NCI-H748 (cell line): ENCODE measurements at regions not wholly inside any gene's neighbourhood (a gene's known extent, or its start where the extent isn't known, plus 50 kb on each side); places are given as distances from the start of the nearest gene placed in this dataset.
A peak's percentile ranks its signal among the peaks of the same experiment; 100 is the strongest.

ENCODE experiments used
- DNase-seq: peaks from one replicate; lab custom pipeline; 2025; ENCODE audit not compliant: unreplicated experiment; lab: John Stamatoyannopoulos, UW

DNA sequence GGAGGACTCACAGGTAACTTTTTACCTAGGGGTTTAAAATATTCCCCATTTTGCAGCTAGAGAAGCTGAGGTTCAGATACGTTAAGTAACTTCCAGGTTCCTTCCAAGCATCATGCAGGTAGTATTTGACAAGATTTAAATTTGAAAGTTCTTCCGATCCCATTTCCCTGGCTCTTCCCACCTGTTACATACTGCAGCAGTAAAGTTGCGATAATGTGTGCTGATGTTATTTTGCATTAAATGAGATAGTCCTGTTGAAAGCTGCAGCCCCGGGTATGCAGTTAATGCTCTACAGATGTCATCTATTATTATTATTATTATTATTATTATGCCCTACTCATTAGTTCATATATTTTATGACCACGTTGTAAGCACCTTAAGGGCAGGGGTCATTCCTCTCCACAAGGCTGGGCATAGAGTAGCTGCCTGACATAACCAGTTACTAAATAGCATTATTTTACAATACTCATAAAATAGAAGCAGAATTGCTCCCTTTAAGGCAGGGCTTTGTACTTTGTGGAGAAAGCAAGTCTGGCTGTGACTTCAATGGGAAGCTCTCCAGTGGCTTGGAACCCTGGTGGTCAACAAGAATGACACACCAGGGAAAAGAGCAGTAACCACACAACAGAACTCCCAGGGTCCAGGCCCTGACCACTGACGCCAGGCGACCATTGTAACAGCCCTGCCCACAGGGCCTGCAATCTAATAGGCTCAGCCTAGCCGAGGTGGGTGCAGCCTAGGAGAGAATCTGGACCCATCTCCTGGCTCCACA lies 90.8 kb upstream of the CALM2 start:
- DNase-seq: no peak

DNA sequence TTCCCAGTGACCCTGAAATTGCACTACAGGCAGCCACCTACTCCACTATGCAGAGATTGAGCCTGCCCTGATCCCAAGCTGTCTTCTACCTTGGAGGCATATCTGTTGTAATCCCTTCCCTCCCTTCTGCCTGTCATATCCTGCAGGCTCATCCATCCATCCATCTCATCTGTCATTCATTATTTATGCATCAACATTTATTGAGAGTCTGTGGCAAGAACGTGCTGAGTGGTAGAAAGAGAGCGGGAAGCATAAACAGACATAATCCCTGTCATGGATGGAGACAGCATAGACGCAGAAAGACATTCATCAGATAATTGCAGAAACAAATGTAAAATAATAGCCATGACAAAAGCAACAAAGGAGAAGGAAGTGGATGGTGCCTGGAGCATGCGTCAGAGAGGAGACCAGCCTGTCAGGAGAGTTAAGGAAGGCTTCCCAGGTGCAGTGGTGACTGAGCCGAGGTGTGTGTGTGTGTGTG lies 89.5 kb upstream of the CALM2 start:
- DNase-seq: peak; percentile 25

DNA sequence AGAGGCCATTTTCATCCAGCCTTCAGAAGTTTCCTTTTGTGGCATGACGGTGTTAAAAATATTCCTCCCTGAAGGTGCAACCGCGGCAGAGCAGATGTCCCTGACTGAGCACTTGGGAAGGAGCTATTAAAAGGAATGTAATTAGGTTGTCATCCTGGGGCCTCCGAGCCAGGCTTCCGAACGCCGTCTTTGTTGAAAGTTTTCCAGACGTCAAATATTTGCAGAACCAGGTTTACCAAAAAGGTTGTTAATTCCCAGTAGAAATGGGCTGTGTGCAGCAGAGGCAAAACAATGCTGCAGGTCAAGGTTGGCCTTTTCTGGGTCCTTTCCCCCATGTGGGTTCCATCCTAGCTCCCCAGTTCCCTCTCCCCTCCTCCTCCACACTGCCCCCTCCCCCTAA lies 88.8 kb upstream of the CALM2 start:
- no peak for DNase-seq

DNA sequence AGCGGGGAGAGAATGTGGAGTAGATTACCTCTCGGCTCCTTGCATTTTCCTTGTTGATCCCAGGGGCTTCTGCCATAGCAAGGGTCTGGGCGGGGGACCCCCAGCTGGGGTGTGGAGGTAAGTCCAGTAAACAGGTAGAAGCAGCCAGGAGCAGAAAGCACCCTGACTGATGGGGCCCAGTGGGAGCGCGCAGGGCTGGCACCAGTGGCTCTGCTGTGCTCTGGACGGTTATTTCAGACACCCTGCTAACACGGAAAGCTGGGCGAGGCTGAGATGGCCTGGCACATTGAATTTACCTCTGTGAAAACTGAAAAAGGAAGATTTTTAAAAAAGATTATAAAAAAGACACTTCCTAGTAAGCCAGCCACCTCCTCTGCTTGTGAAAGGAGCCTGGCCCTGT lies 88.4 kb upstream of the CALM2 start:
- DNase-seq: no peak

DNA sequence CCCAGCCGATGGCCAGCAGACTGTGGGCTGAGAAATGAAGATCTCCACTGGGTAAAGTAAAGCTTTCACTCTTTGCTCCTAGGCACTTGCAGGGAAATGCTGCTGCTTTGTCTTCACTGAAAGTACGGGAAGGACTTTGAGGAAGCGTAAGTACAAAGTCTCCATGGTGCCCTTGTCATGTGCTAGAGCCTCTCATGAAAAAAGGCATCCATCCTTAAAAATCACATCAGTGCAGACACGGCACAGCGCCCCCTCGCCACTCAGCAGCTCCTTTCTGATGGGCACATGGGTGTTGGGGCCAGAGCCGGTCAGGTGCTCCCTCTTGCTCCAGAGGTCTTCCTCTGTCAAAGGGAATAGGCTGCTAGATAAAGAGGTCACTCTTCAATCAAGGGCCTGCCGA lies 87.8 kb upstream of the CALM2 start:
- no peak for DNase-seq

DNA sequence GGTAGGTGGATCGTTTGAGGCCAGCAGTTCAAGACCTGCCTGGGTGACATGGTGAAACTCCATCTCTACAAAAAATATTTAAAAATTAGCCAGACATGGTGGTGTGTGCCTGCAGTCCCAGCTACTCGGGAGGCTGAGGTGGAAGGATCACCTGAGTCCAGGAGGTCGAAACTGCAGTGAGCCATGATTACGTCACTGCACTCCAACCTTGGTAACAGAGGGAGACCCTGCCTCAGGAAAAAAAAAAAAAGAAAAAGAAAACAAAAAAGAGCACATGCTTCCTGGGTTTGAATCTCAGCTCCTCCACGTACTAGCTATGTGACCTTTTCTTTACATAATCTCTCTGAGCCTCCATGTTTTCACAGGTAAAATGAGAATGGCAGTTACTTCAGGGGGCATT lies 86.3 kb upstream of the CALM2 start:
- no peak for DNase-seq

DNA sequence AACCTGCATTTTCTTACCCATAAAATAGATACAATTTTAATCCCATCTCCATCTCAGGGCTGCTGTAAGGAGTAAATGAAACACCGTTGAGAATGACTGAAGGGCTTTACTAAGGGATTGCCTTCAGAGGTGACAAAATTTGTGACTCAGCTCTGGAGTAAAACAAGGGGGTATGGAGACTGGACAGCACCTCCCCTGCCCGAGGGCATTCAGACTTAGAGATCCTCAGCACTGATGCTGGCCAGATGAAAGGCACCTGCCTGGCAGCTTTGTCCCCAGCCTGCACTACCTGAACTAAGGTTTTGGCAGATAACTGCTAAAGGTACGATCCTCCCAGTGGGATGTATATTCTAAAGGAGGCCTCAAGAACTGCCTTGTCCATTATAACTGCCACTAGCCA lies 84.7 kb upstream of the CALM2 start:
- no peak for DNase-seq

DNA sequence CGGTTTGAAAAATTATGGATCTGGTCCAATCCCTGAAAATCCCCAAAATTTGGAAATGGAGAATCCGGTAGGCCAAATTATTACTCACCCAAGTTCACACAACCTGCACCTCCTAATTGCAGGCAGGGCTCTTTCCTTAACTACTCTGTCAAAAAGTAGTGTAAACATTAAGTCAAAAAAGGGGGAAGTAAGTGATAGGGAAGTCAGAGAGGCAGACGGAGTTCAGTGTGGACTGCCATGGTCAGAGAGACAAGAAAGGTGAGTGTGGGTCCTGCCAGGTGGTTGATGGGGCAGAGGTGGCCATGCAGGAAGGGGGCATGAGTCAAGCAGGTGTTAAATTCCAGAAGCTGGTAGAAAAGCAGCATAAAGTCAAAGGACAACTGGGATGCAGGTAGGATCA lies 83.5 kb upstream of the CALM2 start:
- no peak for DNase-seq

DNA sequence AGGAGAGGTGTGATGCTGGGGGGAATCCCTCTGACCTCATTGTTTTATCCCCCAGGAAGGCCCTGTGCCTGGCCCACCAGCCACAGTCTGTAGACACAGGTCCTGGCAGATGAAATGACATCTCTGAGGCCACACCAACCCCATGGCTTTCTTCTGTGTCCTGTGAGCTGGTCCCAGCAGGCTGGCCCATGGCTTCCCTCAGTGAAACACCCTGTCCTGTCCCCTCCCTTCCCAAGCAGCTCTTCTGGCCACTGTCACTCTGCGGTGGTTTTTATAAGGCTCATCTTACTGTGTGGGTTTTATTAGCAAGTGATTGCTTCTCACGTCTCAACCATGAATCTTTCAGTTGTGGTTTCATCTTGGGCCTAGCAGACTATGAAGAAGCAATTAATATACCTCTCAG lies 81.6 kb upstream of the CALM2 start:
- no peak for DNase-seq

DNA sequence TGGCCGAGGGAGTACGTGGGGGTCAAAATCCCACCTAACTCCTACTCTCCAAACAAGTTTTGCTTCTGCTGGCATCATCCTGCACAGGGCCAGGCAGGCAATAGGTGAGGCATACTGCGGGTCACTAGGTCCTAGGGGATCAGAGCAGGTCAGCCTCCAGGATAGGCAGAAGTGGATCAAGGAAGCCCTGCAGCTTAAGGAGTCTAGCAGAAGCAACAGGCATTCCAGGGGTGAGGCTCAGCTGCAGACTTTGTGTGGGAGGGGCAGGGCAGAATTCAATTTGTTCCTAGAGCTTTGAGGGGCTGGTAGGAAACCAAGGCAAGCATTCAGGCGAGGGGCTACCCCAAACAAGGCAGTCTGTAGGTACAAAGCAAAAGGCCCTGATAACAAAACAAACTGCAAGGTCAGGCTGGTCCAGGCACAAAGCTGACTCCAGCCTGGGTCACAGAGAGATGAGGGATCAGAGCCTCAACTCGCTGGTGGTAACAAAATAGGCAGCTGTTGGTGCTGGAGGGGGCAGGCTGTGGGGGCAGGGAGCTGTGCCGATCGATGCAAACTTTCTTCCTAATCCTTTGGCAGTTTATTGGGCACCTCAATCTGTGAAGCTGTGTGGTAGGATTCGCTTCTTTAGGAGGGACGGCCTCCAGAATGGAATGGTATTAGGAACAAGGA lies 80.2 kb upstream of the CALM2 start:
- no peak for DNase-seq

DNA sequence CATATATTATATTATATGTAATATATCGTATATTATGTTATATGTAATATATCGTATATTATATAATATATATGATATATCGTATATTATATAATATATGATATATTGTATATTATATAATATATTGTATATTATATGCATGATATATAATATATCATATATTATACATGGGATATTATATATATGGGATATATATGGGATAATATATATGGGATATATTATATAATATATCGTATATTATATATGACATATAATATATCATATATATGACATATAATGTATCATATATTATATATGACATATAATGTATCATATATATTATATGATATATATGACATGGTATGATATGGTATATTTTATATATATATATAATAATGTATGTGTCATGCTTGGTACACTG lies 79.5 kb upstream of the CALM2 start:
- no peak for DNase-seq

DNA sequence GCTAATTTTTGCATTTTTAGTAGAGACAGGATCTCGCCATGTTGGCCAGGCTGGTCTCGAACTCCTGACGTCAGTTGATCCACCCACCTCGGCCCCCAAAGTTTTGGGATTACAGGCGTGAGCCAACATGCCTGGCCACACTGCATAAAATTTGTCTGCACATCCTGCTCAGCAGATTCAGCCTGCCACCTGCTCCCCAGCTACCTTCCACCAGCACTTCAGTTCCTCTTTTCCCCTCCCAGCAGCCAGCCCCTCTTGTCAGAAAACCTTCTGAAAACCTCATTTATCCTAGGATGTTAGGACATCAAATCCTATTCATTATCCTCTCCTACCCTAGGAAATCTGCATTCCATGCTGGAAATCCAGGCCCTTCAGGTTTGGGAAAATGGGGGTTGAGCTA lies 78.2 kb upstream of the CALM2 start:
- DNase-seq: no peak

DNA sequence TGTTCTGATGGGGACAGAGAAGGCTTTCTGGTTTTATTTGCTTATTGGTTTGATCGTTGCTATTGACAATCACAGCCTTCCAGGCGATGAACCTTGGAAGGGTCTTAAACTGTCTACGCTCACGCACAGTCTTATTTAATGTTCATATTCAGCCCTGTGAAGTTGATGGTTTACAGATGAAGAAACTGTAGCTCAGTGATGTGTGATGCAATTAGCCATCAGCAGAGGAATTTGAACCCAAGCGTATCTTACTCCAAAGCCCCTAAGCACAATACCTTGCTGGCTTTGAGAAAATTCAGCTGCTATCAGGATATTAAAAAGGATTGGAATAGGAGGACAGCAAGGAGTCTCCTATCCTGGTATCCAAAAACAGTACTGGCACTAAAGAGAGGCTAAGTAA lies 77.1 kb upstream of the CALM2 start:
- no peak for DNase-seq

DNA sequence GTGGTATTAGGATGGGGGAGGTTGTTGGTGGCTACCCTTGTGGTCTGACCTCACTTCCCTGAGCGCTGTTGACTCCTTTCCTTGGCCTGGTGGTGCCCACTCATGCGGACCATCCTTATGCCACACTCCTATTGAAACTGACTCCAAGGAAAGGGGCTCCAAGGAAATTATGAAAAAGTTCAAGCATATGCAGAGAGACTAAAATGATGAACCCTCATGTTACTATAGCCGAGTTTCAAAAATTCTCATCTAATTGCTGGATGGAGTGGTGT lies 75.0 kb upstream of the CALM2 start:
- DNase-seq: no peak

DNA sequence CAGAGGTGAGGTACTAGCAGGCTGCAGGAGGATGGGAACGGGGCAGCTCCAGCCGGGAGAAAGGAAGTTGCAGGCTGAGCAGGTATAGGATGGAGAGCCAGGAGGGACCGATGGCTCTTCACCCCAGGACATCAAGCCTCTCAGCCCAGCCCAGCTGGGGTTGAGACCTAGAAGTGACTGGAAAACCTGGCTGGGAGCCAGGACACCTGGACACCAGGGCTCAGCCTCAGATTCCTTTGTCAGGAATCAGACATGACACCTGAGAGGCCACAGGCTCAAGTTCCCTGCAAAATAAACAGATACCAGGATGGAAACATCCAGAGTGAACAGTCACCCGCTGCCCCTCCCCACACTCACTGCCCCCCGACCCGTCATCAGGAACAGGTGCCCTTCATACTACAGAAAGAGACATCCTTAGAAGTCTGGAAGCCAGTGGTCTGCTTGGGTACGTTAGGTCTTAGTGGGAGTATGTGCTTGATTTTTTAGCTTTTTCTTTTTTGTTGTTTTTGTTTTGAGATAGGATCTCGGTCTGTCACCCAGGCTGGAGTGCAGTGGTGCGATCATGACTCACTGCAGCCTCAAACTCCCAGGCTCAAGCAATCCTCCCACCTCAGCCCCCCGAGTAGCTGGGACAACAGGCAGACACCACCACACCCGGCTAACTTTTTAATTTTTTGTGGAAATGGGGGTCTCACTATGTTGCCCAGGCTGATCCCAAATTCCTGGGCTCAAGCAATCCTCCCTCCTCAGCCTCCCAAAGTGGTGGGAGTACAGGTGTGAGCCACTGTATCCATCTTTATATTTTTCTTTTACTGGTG lies 74.5 kb upstream of the CALM2 start:
- peak; percentile 82 for DNase-seq

DNA sequence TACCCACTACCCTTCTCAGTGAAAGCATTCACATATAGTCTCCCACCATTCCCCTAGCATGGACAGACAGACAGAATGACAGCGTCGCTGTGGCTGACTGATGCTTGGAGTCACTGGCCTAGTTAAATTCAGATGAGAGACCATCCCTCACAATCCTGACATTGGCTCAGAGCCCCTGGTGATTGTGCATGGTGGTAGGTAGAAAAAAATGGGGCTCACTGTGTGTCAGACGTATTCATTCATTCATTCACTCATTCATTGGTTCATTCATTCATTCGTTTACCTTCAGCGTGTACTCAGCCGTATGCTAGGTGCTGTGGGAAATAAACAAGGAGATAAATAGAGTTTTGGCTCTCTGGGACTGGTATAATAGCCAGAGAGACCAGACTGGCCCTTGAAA lies 73.6 kb upstream of the CALM2 start:
- no peak for DNase-seq

DNA sequence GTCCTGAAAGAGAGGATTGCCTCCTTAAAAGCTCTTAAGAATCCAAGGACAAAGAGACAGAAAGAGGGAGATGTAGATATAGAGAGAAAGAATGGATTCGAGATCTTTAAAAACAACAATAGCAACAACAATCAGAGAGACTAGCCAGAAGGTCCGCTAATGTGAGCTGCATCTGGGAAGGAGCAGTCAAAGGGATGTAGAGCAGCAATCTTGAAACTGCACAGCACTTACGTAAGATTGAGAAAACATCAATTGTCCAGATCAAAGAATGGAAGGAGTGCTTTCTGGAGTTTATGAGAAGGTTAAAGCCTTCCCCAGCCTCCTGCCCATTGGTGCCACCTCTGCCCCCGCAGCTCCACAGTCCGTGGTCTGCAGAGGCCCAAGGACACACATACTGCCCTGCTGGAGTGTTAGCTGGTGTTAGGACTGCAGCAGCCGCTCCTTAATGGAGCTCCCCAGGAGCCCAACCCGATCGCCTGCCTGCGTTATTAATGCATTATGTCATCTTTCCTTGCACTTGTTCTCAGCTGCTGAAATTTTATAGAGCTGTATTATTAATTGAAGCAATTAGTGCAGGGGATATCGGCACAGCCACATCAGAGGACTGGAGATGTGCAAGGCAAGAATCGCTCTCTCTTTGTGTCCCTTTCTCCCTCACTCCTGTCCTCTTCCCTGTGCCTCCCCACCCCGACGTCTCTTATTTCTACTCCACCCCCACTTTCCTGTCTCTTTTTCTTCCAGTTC lies 73.0 kb upstream of the CALM2 start:
- DNase-seq: peak; percentile 13

DNA sequence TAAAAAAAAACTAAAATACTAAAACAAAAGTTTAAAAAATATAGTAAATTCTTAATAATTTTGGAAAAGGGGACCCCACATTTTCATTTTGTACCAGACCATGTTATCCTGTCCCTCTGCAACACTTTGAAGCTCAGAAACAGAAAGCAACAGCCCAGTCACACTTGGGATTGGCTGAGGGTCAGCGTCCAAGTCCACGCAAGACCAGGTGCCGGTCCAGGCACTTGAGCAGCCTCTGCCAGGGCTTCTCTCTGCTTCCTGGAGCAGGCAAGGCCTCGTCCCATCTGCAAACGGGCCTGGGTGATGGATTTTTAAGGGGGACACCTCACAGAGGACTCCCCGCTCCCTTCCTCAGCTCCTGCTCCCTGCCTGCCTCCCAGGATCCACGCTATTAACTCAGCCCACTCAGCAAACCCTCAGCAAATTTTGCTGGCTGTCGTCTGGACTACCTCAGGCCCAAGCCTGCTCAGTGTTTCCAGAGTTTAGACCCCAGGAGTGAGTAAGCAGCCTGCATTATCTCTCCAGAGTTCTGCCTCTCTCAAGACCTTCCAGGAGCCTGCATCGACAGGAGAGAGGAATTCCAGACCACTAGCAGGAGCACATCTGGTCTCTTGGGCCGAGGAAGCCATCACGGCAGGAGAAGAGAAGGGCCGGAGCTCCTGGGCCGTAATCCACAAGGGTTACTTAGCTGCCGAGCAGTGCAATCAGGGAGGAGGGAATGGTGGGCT lies 67.4 kb upstream of the CALM2 start:
- no peak for DNase-seq

DNA sequence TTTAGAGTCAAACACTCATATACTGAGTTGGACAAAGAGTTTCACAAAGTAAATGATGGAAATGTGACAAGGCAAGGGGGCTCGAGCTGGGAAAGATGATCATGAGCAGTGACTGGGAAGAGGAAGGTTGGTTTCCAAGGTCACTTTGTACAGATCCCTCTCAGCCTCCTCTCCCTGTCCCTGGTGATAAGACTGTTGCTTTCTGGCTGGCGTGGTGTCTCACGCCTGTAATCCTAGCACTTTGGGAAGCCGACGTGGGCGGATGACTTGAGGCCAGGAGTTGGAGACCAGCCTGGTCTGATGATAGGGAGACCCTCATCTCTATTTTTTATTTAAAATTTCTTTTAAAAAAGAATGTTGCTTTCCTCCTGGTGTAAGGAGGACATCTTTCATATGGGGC lies 65.4 kb upstream of the CALM2 start:
- DNase-seq: no peak

DNA sequence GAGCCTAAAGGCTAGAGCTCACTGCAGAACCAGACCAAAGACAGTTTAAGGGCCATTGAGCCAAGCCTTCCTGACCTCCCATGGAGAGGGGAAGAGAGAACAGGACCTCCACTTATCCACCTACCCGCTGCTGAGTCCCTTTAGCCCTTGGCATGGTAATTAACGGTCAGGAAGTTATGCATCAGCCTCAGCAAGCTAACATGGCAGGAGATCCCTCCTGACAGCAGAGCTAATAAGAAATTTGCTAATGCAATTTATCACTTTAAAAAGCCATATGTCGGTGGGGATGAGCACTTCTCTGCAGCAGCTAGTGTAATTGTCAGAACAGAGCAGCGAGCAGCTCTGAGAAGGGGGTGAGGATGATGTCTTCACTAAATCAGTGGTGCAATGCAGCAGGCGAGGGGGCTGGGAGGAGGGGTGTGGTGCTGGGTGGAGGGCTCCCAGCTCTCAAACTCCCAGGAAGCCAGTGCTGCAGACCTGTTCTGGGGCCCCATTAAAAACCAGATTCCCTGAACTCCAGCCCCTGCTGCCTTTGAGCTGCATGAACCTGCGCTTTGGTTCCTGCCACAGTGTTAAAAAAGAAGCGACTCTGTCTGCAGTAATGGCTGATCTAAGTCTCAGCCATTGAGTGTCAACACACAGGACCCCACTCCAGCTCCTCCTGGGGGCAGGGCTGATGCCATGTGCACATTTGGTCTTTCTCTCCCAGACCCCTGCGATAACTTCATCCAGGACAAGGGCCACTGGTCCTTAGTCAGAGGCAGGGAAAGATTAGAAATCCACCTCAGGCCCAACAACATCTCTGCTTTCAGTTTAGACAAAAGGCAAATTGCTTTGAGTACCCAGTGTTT lies 63.0 kb upstream of the CALM2 start:
- no peak for DNase-seq
